ENCODE measurements at regions not wholly inside any gene's neighbourhood (a gene's known extent, or its start where the extent isn't known, plus 50 kb on each side); places are given as distances from the start of the nearest gene placed in this dataset.

DNA sequence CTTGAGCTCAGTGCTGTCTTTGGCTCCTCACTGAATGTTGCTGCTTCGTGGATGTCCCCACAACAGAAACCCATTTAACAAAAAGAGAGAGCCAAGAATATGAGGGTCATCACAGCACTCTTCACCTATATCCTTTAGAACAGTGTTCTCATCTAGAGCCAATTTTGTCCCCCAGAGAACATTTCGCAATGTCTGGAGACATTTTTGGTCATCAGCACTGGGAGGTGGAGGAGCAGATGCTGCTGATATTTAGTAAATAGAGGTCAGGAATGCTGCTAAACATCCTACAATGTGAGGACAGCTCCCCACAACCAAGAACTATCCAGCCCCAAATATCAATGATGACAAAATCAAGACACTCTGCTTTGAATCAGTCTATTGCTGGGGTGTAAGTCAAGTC lies 92.5 kb downstream of the BBS10 start:
- ATAC-seq (no peak), DNase-seq (ENCODE audit: low read depth, low spot score) (no peak)
- no peak overlapping the region for H3K4me3 ChIP-seq (ENCODE audit: low read depth in 2 of 2, low read length in 2 of 2)
- H3K27ac ChIP-seq (ENCODE audit: low read length) = no peak overlapping the region
- CTCF ChIA-PET = no interaction called here
- no peaks in the 10 kb centered on the region for H3K27me3 ChIP-seq (ENCODE audit: control insufficient read depth, insufficient read depth, low read length)
- intact Hi-C loops (cut with micrococcal nuclease; ENCODE audit: unreplicated experiment) (no loop called here), in situ Hi-C loops (cut with HindIII; ENCODE audit: low pct_unique_long_range_greater_than_20kb, low sequenced_read_pairs) (no loop called here)
- no peaks in the 10 kb centered on the region for H3K4me1 ChIP-seq (ENCODE audit: control insufficient read depth, insufficient read depth, low read length)
- H3K36me3 ChIP-seq (ENCODE audit: control insufficient read depth, insufficient read depth, low read length) = no peaks in the 10 kb centered on the region
- TF ChIP-seq POLR2AphosphoS5 (IDR thresholded peaks at IDR 0.05; ENCODE audit: low read depth, low read length) (no peak), TCF7L2 (IDR thresholded peaks at IDR 0.05; ENCODE audit: low read depth, low read length) (no peak), SIN3A (IDR thresholded peaks at IDR 0.05; ENCODE audit: borderline replicate concordance, insufficient read depth, low read depth, low read length) (no peak)
- TF ChIP-seq, protein P1, sequence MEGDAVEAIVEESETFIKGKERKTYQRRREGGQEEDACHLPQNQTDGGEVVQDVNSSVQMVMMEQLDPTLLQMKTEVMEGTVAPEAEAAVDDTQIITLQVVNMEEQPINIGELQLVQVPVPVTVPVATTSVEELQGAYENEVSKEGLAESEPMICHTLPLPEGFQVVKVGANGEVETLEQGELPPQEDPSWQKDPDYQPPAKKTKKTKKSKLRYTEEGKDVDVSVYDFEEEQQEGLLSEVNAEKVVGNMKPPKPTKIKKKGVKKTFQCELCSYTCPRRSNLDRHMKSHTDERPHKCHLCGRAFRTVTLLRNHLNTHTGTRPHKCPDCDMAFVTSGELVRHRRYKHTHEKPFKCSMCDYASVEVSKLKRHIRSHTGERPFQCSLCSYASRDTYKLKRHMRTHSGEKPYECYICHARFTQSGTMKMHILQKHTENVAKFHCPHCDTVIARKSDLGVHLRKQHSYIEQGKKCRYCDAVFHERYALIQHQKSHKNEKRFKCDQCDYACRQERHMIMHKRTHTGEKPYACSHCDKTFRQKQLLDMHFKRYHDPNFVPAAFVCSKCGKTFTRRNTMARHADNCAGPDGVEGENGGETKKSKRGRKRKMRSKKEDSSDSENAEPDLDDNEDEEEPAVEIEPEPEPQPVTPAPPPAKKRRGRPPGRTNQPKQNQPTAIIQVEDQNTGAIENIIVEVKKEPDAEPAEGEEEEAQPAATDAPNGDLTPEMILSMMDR (IDR thresholded peaks at IDR 0.05) = no peak
- TF ChIP-seq, protein P2, sequence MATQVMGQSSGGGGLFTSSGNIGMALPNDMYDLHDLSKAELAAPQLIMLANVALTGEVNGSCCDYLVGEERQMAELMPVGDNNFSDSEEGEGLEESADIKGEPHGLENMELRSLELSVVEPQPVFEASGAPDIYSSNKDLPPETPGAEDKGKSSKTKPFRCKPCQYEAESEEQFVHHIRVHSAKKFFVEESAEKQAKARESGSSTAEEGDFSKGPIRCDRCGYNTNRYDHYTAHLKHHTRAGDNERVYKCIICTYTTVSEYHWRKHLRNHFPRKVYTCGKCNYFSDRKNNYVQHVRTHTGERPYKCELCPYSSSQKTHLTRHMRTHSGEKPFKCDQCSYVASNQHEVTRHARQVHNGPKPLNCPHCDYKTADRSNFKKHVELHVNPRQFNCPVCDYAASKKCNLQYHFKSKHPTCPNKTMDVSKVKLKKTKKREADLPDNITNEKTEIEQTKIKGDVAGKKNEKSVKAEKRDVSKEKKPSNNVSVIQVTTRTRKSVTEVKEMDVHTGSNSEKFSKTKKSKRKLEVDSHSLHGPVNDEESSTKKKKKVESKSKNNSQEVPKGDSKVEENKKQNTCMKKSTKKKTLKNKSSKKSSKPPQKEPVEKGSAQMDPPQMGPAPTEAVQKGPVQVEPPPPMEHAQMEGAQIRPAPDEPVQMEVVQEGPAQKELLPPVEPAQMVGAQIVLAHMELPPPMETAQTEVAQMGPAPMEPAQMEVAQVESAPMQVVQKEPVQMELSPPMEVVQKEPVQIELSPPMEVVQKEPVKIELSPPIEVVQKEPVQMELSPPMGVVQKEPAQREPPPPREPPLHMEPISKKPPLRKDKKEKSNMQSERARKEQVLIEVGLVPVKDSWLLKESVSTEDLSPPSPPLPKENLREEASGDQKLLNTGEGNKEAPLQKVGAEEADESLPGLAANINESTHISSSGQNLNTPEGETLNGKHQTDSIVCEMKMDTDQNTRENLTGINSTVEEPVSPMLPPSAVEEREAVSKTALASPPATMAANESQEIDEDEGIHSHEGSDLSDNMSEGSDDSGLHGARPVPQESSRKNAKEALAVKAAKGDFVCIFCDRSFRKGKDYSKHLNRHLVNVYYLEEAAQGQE (IDR thresholded peaks at IDR 0.05; ENCODE audit: insufficient read depth in 1 of 2, low read depth in 2 of 2, low read length in 1 of 2) = no peak
- BruUV-seq (replicated peaks) = no TSS peak
- POLR2A ChIA-PET = interaction anchor here (0.6 kb wide), 1 partner anchor 21 kb away, joined by 11 read pairs; no protein-coding TSS in a partner anchor
- no peaks in the 10 kb centered on the region for H3K9me3 ChIP-seq (ENCODE audit: control insufficient read depth, insufficient read depth, low read depth, low read length)

DNA sequence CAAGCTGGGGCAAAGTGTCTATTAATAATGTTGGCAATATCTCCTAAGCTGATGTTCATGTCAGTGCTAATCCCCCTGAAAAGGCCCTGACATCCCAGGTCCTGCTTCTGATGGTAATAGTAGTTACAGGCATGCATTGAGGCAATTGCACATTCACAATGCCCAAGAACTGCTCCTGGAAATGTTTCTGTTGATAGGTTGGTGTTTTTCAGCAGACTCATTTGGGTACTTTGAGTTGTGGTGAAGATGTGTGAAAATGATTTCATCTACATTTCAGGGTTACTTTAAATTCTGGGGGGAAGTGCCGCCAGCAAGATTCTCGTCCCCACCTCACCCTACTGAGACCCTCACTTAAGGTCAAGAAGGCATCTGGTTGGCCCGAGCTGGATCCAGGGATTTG lies 92.9 kb downstream of the BBS10 start:
- Histone ChIP-seq H3K36me3 (ENCODE audit: control insufficient read depth, insufficient read depth, low read length) (no peaks in the 10 kb centered on the region), H3K4me3 (ENCODE audit: low read depth in 2 of 2, low read length in 2 of 2) (no peak overlapping the region), H3K27ac (ENCODE audit: low read length) (no peak overlapping the region), H3K27me3 (ENCODE audit: control insufficient read depth, insufficient read depth, low read length) (no peaks in the 10 kb centered on the region), H3K9me3 (ENCODE audit: control insufficient read depth, insufficient read depth, low read depth, low read length) (no peaks in the 10 kb centered on the region), H3K4me1 (ENCODE audit: control insufficient read depth, insufficient read depth, low read length) (no peaks in the 10 kb centered on the region)
- intact Hi-C loops (cut with micrococcal nuclease; ENCODE audit: unreplicated experiment) = no loop called here
- CTCF ChIA-PET = no interaction called here
- TF ChIP-seq, protein P2 (IDR thresholded peaks at IDR 0.05; ENCODE audit: insufficient read depth in 1 of 2, low read depth in 2 of 2, low read length in 1 of 2) = no peak
- TF ChIP-seq SIN3A (IDR thresholded peaks at IDR 0.05; ENCODE audit: borderline replicate concordance, insufficient read depth, low read depth, low read length) (no peak), POLR2AphosphoS5 (IDR thresholded peaks at IDR 0.05; ENCODE audit: low read depth, low read length) (no peak), TCF7L2 (IDR thresholded peaks at IDR 0.05; ENCODE audit: low read depth, low read length) (no peak)
- TF ChIP-seq, protein P1 (IDR thresholded peaks at IDR 0.05) = no peak
- no TSS peak for BruUV-seq (replicated peaks)
- POLR2A ChIA-PET = interaction anchor here (0.6 kb wide), 1 partner anchor 20 kb away, joined by 11 read pairs; no protein-coding TSS in a partner anchor
- DNase-seq (ENCODE audit: low read depth, low spot score) (no peak), ATAC-seq (no peak)
- in situ Hi-C loops (cut with HindIII; ENCODE audit: low pct_unique_long_range_greater_than_20kb, low sequenced_read_pairs) = no loop called here

Measured in Panc1 (cell line).